ENCODE measurements at regions not wholly inside any gene's neighbourhood (a gene's known extent, or its start where the extent isn't known, plus 50 kb on each side); places are given as distances from the start of the nearest gene placed in this dataset.

DNA sequence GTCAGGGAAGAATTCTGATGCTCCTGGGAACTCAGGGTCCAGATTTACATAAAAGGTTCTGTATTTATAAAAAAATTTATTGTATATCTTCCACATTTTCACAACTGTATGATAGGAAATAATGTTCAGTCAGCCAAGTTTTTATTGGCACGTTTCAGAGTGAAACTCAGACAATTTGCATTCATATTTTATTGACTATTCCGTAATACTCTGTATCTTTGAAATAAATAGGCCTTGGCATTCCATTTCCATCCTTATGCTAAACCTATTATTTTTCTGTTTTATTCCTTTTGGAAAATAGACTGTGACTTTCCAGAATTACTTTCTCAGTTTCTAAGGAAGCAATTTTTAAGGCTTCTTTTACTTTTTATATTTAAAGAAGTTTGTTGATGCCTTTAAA is 329.0 kb downstream of the OLFM3 start:
- intact Hi-C loops (cut with micrococcal nuclease; ENCODE audit: unreplicated experiment) (no loop called here), in situ Hi-C loops (cut with HindIII; ENCODE audit: low pct_unique_long_range_greater_than_20kb, low sequenced_read_pairs) (no loop called here)
- no peak overlapping the region for H3K4me3 ChIP-seq (ENCODE audit: low read depth in 2 of 2, low read length in 2 of 2)
- no peaks in the 10 kb centered on the region for H3K4me1 ChIP-seq (ENCODE audit: control insufficient read depth, insufficient read depth, low read length)
- ChIA-PET CTCF (no interaction called here), POLR2A (no interaction called here)
- no peaks in the 10 kb centered on the region for H3K27me3 ChIP-seq (ENCODE audit: control insufficient read depth, insufficient read depth, low read length)
- TF ChIP-seq SIN3A (IDR thresholded peaks at IDR 0.05; ENCODE audit: borderline replicate concordance, insufficient read depth, low read depth, low read length) (no peak), TCF7L2 (IDR thresholded peaks at IDR 0.05; ENCODE audit: low read depth, low read length) (no peak)
- TF ChIP-seq, protein P1, sequence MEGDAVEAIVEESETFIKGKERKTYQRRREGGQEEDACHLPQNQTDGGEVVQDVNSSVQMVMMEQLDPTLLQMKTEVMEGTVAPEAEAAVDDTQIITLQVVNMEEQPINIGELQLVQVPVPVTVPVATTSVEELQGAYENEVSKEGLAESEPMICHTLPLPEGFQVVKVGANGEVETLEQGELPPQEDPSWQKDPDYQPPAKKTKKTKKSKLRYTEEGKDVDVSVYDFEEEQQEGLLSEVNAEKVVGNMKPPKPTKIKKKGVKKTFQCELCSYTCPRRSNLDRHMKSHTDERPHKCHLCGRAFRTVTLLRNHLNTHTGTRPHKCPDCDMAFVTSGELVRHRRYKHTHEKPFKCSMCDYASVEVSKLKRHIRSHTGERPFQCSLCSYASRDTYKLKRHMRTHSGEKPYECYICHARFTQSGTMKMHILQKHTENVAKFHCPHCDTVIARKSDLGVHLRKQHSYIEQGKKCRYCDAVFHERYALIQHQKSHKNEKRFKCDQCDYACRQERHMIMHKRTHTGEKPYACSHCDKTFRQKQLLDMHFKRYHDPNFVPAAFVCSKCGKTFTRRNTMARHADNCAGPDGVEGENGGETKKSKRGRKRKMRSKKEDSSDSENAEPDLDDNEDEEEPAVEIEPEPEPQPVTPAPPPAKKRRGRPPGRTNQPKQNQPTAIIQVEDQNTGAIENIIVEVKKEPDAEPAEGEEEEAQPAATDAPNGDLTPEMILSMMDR (IDR thresholded peaks at IDR 0.05): no peak
- DNase-seq (ENCODE audit: low read depth, low spot score): no peak
- no TSS peak for BruUV-seq (replicated peaks)
- H3K36me3 ChIP-seq (ENCODE audit: control insufficient read depth, insufficient read depth, low read length): no peaks in the 10 kb centered on the region
- H3K9me3 ChIP-seq (ENCODE audit: control insufficient read depth, insufficient read depth, low read depth, low read length): no peaks in the 10 kb centered on the region; the same call in 1 of the 2 replicates
- H3K27ac ChIP-seq (ENCODE audit: low read length): no peak overlapping the region
- no peak for ATAC-seq

DNA sequence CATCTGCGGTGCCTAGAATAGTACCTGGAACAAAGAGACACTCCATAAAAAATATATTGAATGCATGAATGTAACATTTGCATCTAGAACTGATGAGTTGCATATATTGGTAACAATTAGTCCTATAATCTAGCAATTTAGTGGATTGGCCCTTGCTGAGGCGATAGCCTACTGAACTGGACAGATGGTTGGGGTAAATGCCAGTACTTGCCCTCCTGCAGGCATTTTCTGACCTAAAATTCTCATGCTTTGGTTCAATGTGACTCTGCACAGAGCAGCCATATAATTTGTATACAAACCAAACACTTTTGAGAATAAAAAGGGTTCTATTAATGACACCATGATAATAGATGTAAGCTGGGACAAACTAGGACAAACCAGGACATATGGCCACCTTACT is 313.6 kb downstream of the OLFM3 start:
- no peak overlapping the region for H3K27ac ChIP-seq (ENCODE audit: low read length)
- in situ Hi-C loops (cut with HindIII; ENCODE audit: low pct_unique_long_range_greater_than_20kb, low sequenced_read_pairs): no loop called here
- H3K9me3 ChIP-seq (ENCODE audit: control insufficient read depth, insufficient read depth, low read depth, low read length): no peaks in the 10 kb centered on the region
- H3K27me3 ChIP-seq (ENCODE audit: control insufficient read depth, insufficient read depth, low read length): no peaks in the 10 kb centered on the region
- intact Hi-C loops (cut with micrococcal nuclease; ENCODE audit: unreplicated experiment): no loop called here
- ChIA-PET POLR2A (no interaction called here), CTCF (no interaction called here)
- DNase-seq (ENCODE audit: low read depth, low spot score): no peak
- TF ChIP-seq SIN3A (IDR thresholded peaks at IDR 0.05; ENCODE audit: borderline replicate concordance, insufficient read depth, low read depth, low read length) (no peak), POLR2AphosphoS5 (IDR thresholded peaks at IDR 0.05; ENCODE audit: low read depth, low read length) (no peak), TCF7L2 (IDR thresholded peaks at IDR 0.05; ENCODE audit: low read depth, low read length) (no peak)
- TF ChIP-seq, protein P2, sequence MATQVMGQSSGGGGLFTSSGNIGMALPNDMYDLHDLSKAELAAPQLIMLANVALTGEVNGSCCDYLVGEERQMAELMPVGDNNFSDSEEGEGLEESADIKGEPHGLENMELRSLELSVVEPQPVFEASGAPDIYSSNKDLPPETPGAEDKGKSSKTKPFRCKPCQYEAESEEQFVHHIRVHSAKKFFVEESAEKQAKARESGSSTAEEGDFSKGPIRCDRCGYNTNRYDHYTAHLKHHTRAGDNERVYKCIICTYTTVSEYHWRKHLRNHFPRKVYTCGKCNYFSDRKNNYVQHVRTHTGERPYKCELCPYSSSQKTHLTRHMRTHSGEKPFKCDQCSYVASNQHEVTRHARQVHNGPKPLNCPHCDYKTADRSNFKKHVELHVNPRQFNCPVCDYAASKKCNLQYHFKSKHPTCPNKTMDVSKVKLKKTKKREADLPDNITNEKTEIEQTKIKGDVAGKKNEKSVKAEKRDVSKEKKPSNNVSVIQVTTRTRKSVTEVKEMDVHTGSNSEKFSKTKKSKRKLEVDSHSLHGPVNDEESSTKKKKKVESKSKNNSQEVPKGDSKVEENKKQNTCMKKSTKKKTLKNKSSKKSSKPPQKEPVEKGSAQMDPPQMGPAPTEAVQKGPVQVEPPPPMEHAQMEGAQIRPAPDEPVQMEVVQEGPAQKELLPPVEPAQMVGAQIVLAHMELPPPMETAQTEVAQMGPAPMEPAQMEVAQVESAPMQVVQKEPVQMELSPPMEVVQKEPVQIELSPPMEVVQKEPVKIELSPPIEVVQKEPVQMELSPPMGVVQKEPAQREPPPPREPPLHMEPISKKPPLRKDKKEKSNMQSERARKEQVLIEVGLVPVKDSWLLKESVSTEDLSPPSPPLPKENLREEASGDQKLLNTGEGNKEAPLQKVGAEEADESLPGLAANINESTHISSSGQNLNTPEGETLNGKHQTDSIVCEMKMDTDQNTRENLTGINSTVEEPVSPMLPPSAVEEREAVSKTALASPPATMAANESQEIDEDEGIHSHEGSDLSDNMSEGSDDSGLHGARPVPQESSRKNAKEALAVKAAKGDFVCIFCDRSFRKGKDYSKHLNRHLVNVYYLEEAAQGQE (IDR thresholded peaks at IDR 0.05; ENCODE audit: insufficient read depth in 1 of 2, low read depth in 2 of 2, low read length in 1 of 2): no peak
- TF ChIP-seq, protein P1 (IDR thresholded peaks at IDR 0.05): no peak
- no peak for ATAC-seq
- H3K4me3 ChIP-seq (ENCODE audit: low read depth in 2 of 2, low read length in 2 of 2): no peak overlapping the region
- BruUV-seq (replicated peaks): no TSS peak
- no peaks in the 10 kb centered on the region for H3K36me3 ChIP-seq (ENCODE audit: control insufficient read depth, insufficient read depth, low read length)
- H3K4me1 ChIP-seq (ENCODE audit: control insufficient read depth, insufficient read depth, low read length): no peaks in the 10 kb centered on the region

DNA sequence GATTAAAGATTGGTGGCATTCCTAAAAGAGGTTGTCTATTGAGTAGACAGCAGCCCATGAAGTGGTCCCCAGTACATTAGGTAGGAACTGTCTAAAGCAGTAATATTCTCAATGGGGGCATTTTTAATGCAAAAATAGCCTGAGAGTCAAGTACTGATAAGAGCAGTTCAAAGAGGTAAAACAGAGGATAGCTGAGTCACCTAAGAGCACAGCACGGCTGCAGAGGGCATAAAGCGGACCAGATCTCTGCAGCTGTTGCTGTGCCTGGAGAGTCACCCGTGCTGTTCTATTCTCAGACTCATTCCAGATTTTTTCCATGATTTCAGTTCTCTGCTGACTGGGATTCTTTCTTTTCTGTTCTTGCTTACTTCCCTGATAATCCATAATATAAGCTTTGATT is 313.2 kb downstream of the OLFM3 start:
- H3K27ac ChIP-seq (ENCODE audit: low read length): no peak overlapping the region

More for the DNA sequence above, 313.2 kb downstream of the OLFM3 start:
- in situ Hi-C loops (cut with HindIII; ENCODE audit: low pct_unique_long_range_greater_than_20kb, low sequenced_read_pairs): no loop called here
- intact Hi-C loops (cut with micrococcal nuclease; ENCODE audit: unreplicated experiment): no loop called here
- Histone ChIP-seq H3K27me3 (ENCODE audit: control insufficient read depth, insufficient read depth, low read length) (no peaks in the 10 kb centered on the region), H3K36me3 (ENCODE audit: control insufficient read depth, insufficient read depth, low read length) (no peaks in the 10 kb centered on the region), H3K4me1 (ENCODE audit: control insufficient read depth, insufficient read depth, low read length) (no peaks in the 10 kb centered on the region), H3K9me3 (ENCODE audit: control insufficient read depth, insufficient read depth, low read depth, low read length) (no peaks in the 10 kb centered on the region), H3K4me3 (ENCODE audit: low read depth in 2 of 2, low read length in 2 of 2) (no peak overlapping the region)
- no peak for DNase-seq (ENCODE audit: low read depth, low spot score)
- POLR2A ChIA-PET: no interaction called here
- TF ChIP-seq, protein P1 (IDR thresholded peaks at IDR 0.05): no peak
- no peak for TF ChIP-seq POLR2AphosphoS5 (IDR thresholded peaks at IDR 0.05; ENCODE audit: low read depth, low read length)
- no TSS peak for BruUV-seq (replicated peaks)
- no peak for ATAC-seq
- CTCF ChIA-PET: no interaction called here

Data from Panc1 (cell line).